NCI-H2171 (cell line): ENCODE measurements at regions not wholly inside any gene's neighbourhood (a gene's known extent, or its start where the extent isn't known, plus 50 kb on each side); places are given as distances from the start of the nearest gene placed in this dataset.
A peak's percentile ranks its signal among the peaks of the same experiment; 100 is the strongest.

Experiments
- DNase-seq: peaks from one replicate; lab custom pipeline; 2025; lab: John Stamatoyannopoulos, UW

GRCh38 chrX:40167233-40167849 lies 69.6 kb upstream of the BCOR start:
- no peak for DNase-seq

- DNase-seq = no peak
Observed at GRCh38 chrX:40166582-40166981, 68.8 kb upstream of the BCOR start.

GRCh38 chrX:40165861-40166260 lies 68.1 kb upstream of the BCOR start:
- no peak for DNase-seq

- no peak for DNase-seq
Observed at GRCh38 chrX:40165206-40165605, 67.4 kb upstream of the BCOR start.

- DNase-seq = no peak
Observed at GRCh38 chrX:40164751-40165150, 67.0 kb upstream of the BCOR start.

GRCh38 chrX:40158036-40158706 lies 60.4 kb upstream of the BCOR start:
- no peak for DNase-seq

- no peak for DNase-seq
Observed at GRCh38 chrX:40157228-40158035, 59.7 kb upstream of the BCOR start.

GRCh38 chrX:40156470-40157227 lies 58.9 kb upstream of the BCOR start:
- no peak for DNase-seq

- no peak for DNase-seq
Observed at GRCh38 chrX:40155589-40156469, 58.1 kb upstream of the BCOR start.

- no peak for DNase-seq
Observed at GRCh38 chrX:40154853-40155588, 57.3 kb upstream of the BCOR start.

- peak; percentile 72 for DNase-seq
Observed at GRCh38 chrX:40154250-40154852, 56.6 kb upstream of the BCOR start.

GRCh38 chrX:40153345-40154249 lies 55.8 kb upstream of the BCOR start:
- no peak for DNase-seq

- DNase-seq = no peak
Observed at GRCh38 chrX:40152741-40153344, 55.1 kb upstream of the BCOR start.

- no peak for DNase-seq
Observed at GRCh38 chrX:40152173-40152711, 54.5 kb upstream of the BCOR start.

GRCh38 chrX:40151211-40152172 lies 53.7 kb upstream of the BCOR start:
- no peak for DNase-seq

- no peak for DNase-seq
Observed at GRCh38 chrX:40150503-40150902, 52.7 kb upstream of the BCOR start.
